ENCODE measurements at regions not wholly inside any gene's neighbourhood (a gene's known extent, or its start where the extent isn't known, plus 50 kb on each side); places are given as distances from the start of the nearest gene placed in this dataset.
"Not testable (repeated sequence)": the region's sequence is repeated elsewhere in the genome, so short reads cannot be mapped to it uniquely, and the experiment has no call there.

DNA sequence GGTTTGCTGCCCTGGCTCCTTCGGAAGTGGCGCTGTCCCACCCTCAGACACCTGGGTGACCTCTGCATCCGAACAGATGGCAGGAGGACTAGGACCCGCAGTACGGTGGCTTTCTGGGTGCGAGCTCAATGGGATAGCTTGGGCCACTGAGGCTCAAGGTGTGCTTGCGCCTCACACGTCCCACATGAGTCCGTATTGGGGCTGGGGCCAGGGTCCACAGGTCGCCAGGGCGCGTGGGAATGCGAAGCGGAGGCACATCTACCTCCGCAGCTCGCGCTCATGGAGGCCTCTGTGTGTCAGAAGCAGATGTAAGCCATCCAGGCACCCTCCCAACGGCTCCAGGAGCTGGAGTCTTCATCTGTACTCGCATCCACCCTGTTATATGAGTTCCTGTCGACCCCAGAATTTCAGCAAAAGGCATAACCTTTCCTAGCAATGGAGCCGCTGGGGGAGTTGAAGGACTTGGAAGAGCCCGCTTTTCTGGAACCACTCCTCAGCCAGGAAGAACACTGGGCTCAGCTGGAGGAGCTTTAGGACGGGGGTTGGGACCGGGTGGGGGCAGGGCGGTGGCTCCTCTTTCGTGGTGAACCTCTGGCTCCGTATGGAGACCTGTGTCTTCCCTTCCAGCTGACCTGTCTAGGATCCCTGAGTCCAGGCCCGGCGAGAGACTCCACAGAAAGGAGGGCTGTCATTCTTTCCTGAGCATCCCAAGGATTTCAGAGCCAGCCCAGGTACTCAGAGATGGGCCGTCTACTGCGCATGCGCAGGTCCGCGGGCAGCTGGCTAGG, 1932.8 kb upstream of the DEFB115 start:
- TF ChIP-seq, protein P1, sequence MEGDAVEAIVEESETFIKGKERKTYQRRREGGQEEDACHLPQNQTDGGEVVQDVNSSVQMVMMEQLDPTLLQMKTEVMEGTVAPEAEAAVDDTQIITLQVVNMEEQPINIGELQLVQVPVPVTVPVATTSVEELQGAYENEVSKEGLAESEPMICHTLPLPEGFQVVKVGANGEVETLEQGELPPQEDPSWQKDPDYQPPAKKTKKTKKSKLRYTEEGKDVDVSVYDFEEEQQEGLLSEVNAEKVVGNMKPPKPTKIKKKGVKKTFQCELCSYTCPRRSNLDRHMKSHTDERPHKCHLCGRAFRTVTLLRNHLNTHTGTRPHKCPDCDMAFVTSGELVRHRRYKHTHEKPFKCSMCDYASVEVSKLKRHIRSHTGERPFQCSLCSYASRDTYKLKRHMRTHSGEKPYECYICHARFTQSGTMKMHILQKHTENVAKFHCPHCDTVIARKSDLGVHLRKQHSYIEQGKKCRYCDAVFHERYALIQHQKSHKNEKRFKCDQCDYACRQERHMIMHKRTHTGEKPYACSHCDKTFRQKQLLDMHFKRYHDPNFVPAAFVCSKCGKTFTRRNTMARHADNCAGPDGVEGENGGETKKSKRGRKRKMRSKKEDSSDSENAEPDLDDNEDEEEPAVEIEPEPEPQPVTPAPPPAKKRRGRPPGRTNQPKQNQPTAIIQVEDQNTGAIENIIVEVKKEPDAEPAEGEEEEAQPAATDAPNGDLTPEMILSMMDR (conservative IDR thresholded peaks at IDR 0.05; ENCODE audit: low read length), result not testable (repeated sequence)
- not testable (repeated sequence) for TF ChIP-seq EZH2phosphoT487 (IDR thresholded peaks at IDR 0.05; ENCODE audit: borderline replicate concordance)
